DOHH2 (cell line): ENCODE measurements at regions not wholly inside any gene's neighbourhood (a gene's known extent, or its start where the extent isn't known, plus 50 kb on each side); places are given as distances from the start of the nearest gene placed in this dataset.

Experiments
- H3F3A ChIP-seq: fragments of 200-600 bp; sonication (generic), shearing (Covaris generic); 2 replicates; pipeline ENCODE4 v1.6.0; 2016; ENCODE audit warnings: antibody characterized with exemption, mild to moderate bottlenecking; ENCODE audit not compliant: control insufficient read depth, insufficient read depth
- H3K27ac ChIP-seq: fragments of 200-600 bp; sonication (generic); 2 replicates; pipeline ENCODE4 v1.5.1; 2014; ENCODE audit warnings: low read depth, mild to moderate bottlenecking, low read length, moderate library complexity
- H3K27me3 ChIP-seq: fragments of 200-600 bp; sonication (generic); 2 replicates; pipeline ENCODE4 v1.6.1; 2014; ENCODE audit warnings: mild to moderate bottlenecking, low read length, mixed read lengths; ENCODE audit not compliant: control insufficient read depth
- H3K36me3 ChIP-seq: fragments of 200-600 bp; sonication (generic); 2 replicates; pipeline ENCODE4 v1.6.1; 2014; ENCODE audit warnings: mild to moderate bottlenecking, low read length, moderate library complexity, mixed read lengths; ENCODE audit not compliant: control insufficient read depth
- H3K4me1 ChIP-seq: fragments of 200-600 bp; sonication (generic); 2 replicates; pipeline ENCODE4 v1.6.1; 2014; ENCODE audit warnings: mild to moderate bottlenecking, low read length, mixed read lengths; ENCODE audit not compliant: control insufficient read depth
- H3K4me2 ChIP-seq: fragments of 200-600 bp; sonication (generic); 2 replicates; pipeline ENCODE4 v1.6.0; 2014; ENCODE audit warnings: mild to moderate bottlenecking, low read length, moderate library complexity
- H3K4me3 ChIP-seq: fragments of 200-600 bp; sonication (generic); 2 replicates; pipeline ENCODE4 v1.5.1; 2014; ENCODE audit warnings: mild to moderate bottlenecking, low read length, mixed read lengths
- H3K79me2 ChIP-seq: fragments of 200-600 bp; sonication (generic); 2 replicates; pipeline ENCODE4 v1.6.1; 2014; ENCODE audit warnings: mild to moderate bottlenecking, low read length, mixed read lengths; ENCODE audit not compliant: control insufficient read depth
- H3K9me2 ChIP-seq: fragments of 200-600 bp; sonication (generic); replicated peaks from 2 replicates; pipeline ENCODE4 v1.6.1; 2014; ENCODE audit warnings: mild to moderate bottlenecking, low read length, mixed read lengths; ENCODE audit not compliant: control insufficient read depth
- H3K9me3 ChIP-seq: fragments of 200-600 bp; sonication (generic); 2 replicates; pipeline ENCODE4 v1.6.1; 2014; ENCODE audit warnings: antibody characterized with exemption, low read length, mixed read lengths; ENCODE audit not compliant: control insufficient read depth, insufficient read depth
- H4K20me1 ChIP-seq: fragments of 200-600 bp; sonication (generic); 2 replicates; pipeline ENCODE4 v1.6.0; 2014; ENCODE audit warnings: low read depth, mild to moderate bottlenecking, antibody characterized with exemption, low read length, moderate library complexity; ENCODE audit not compliant: control insufficient read depth, insufficient read depth
- EZH2phosphoT487 ChIP-seq: fragments of 200-600 bp; sonication (generic); IDR thresholded peaks from 2 replicates; pipeline ENCODE4 v1.6.1; 2017; ENCODE audit warnings: borderline replicate concordance, mild to moderate bottlenecking, antibody characterized with exemption, low read length, moderate library complexity, mixed read lengths
- TF ChIP-seq, protein P1 (sequence below): fragments of 200-600 bp; sonication (generic); IDR thresholded peaks from one replicate; pipeline ENCODE4 v1.5.1; 2014; ENCODE audit warnings: antibody characterized with exemption, mild to moderate bottlenecking, low read depth, low read length; ENCODE audit not compliant: poor library complexity, severe bottlenecking

GRCh38 chr9:117491491-117491890, 76.6 kb upstream of the ASTN2 start:
- no peak overlapping the region for H3K4me3 ChIP-seq
- H3K4me2 ChIP-seq, result no peak overlapping the region
- H3K9me3 ChIP-seq, result no peaks in the 10 kb centered on the region
- no peak overlapping the region for H3K27ac ChIP-seq
- H3K79me2 ChIP-seq, result no peaks in the 10 kb centered on the region
- no peaks in the 10 kb centered on the region for H3K27me3 ChIP-seq
- TF ChIP-seq EZH2phosphoT487, result no peak
- TF ChIP-seq, protein P1, sequence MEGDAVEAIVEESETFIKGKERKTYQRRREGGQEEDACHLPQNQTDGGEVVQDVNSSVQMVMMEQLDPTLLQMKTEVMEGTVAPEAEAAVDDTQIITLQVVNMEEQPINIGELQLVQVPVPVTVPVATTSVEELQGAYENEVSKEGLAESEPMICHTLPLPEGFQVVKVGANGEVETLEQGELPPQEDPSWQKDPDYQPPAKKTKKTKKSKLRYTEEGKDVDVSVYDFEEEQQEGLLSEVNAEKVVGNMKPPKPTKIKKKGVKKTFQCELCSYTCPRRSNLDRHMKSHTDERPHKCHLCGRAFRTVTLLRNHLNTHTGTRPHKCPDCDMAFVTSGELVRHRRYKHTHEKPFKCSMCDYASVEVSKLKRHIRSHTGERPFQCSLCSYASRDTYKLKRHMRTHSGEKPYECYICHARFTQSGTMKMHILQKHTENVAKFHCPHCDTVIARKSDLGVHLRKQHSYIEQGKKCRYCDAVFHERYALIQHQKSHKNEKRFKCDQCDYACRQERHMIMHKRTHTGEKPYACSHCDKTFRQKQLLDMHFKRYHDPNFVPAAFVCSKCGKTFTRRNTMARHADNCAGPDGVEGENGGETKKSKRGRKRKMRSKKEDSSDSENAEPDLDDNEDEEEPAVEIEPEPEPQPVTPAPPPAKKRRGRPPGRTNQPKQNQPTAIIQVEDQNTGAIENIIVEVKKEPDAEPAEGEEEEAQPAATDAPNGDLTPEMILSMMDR, result no peak
- H3K36me3 ChIP-seq, result no peaks in the 10 kb centered on the region
- H3F3A ChIP-seq, result no peaks in the 10 kb centered on the region
- H3K9me2 ChIP-seq, result no peaks in the 10 kb centered on the region
- peaks cover 22% of the 10 kb centered on the region for H3K4me1 ChIP-seq
- no peaks in the 10 kb centered on the region for H4K20me1 ChIP-seq

GRCh38 chr9:117490199-117490598, 75.3 kb upstream of the ASTN2 start:
- no peaks in the 10 kb centered on the region for H3K79me2 ChIP-seq
- TF ChIP-seq EZH2phosphoT487, result no peak
- TF ChIP-seq, protein P1, result no peak
- no peak overlapping the region for H3K4me2 ChIP-seq
- H3K36me3 ChIP-seq, result no peaks in the 10 kb centered on the region
- H3K4me3 ChIP-seq, result no peak overlapping the region
- H3K27ac ChIP-seq, result no peak overlapping the region
- no peaks in the 10 kb centered on the region for H3K9me3 ChIP-seq
- H4K20me1 ChIP-seq, result no peaks in the 10 kb centered on the region
- H3K27me3 ChIP-seq, result no peaks in the 10 kb centered on the region
- H3K4me1 ChIP-seq, result peaks cover 17% of the 10 kb centered on the region
- H3K9me2 ChIP-seq, result no peaks in the 10 kb centered on the region
- H3F3A ChIP-seq, result no peaks in the 10 kb centered on the region

GRCh38 chr9:117488659-117489058, 73.8 kb upstream of the ASTN2 start:
- Histone ChIP-seq H3K36me3 (no peaks in the 10 kb centered on the region), H3K9me3 (no peaks in the 10 kb centered on the region), H3K4me2 (no peak overlapping the region), H3F3A (no peaks in the 10 kb centered on the region), H3K9me2 (no peaks in the 10 kb centered on the region), H4K20me1 (no peaks in the 10 kb centered on the region), H3K4me3 (no peak overlapping the region), H3K27ac (no peak overlapping the region), H3K79me2 (no peaks in the 10 kb centered on the region), H3K4me1 (peaks cover 14% of the 10 kb centered on the region), H3K27me3 (no peaks in the 10 kb centered on the region)
- TF ChIP-seq EZH2phosphoT487, result no peak
- TF ChIP-seq, protein P1, result no peak

- peak overlapping the region; percentile 53 for H3K4me2 ChIP-seq
- TF ChIP-seq, protein P1, result peak; percentile 99
- TF ChIP-seq EZH2phosphoT487, result no peak
- no peaks in the 10 kb centered on the region for H3K27me3 ChIP-seq
- peak overlapping the region; percentile 40 for H3K4me3 ChIP-seq
- H3K27ac ChIP-seq, result no peak overlapping the region
- H3F3A ChIP-seq, result no peaks in the 10 kb centered on the region
- no peaks in the 10 kb centered on the region for H3K9me2 ChIP-seq
- H3K4me1 ChIP-seq, result peaks cover 14% of the 10 kb centered on the region
- H4K20me1 ChIP-seq, result no peaks in the 10 kb centered on the region
- no peaks in the 10 kb centered on the region for H3K79me2 ChIP-seq
- no peaks in the 10 kb centered on the region for H3K36me3 ChIP-seq
- no peaks in the 10 kb centered on the region for H3K9me3 ChIP-seq
These were observed 72.8 kb upstream of the ASTN2 start for GRCh38 chr9:117487555-117488175.
